ENCODE measurements at regions not wholly inside any gene's neighbourhood (a gene's known extent, or its start where the extent isn't known, plus 50 kb on each side); places are given as distances from the start of the nearest gene placed in this dataset.
"Not testable (repeated sequence)": the region's sequence is repeated elsewhere in the genome, so short reads cannot be mapped to it uniquely, and the experiment has no call there.

GRCh38 chr4:111045992-111046391, 423.1 kb upstream of the PITX2 start:
- DNase-seq, result no peak

- DNase-seq, result no peak
These were observed 423.9 kb upstream of the PITX2 start for GRCh38 chr4:111046811-111047210.

GRCh38 chr4:111048316-111048715, 425.4 kb upstream of the PITX2 start:
- no peak for DNase-seq

- DNase-seq, result no peak
These were observed 441.6 kb upstream of the PITX2 start for GRCh38 chr4:111064342-111064993.

- no peak for DNase-seq
These were observed 443.1 kb upstream of the PITX2 start for GRCh38 chr4:111066001-111066400.

- no peak for DNase-seq
These were observed 443.6 kb upstream of the PITX2 start for GRCh38 chr4:111066447-111066846.

- no peak for DNase-seq
These were observed 444.0 kb upstream of the PITX2 start for GRCh38 chr4:111066887-111067286.

GRCh38 chr4:111068883-111069282, 446.0 kb upstream of the PITX2 start:
- no peak for DNase-seq

GRCh38 chr4:111070390-111070789, 447.5 kb upstream of the PITX2 start:
- DNase-seq, result no peak

- DNase-seq, result no peak
These were observed 451.7 kb upstream of the PITX2 start for GRCh38 chr4:111074523-111075114.

GRCh38 chr4:111076299-111076698, 453.4 kb upstream of the PITX2 start:
- DNase-seq, result not testable (repeated sequence)

GRCh38 chr4:111108153-111108552, 485.3 kb upstream of the PITX2 start:
- DNase-seq, result no peak

GRCh38 chr4:111113591-111113990, 490.7 kb upstream of the PITX2 start:
- no peak for DNase-seq

GRCh38 chr4:111115881-111116280, 493.0 kb upstream of the PITX2 start:
- no peak for DNase-seq

GRCh38 chr4:111120191-111120590, 497.3 kb upstream of the PITX2 start:
- DNase-seq, result no peak

GRCh38 chr4:111126340-111126739, 503.5 kb upstream of the PITX2 start:
- no peak for DNase-seq

GRCh38 chr4:111127841-111128240, 505.0 kb upstream of the PITX2 start:
- DNase-seq, result no peak

- DNase-seq, result no peak
These were observed 505.4 kb upstream of the PITX2 start for GRCh38 chr4:111128327-111128726.

- no peak for DNase-seq
These were observed 513.6 kb upstream of the PITX2 start for GRCh38 chr4:111136438-111136837.

- DNase-seq, result no peak
These were observed 514.1 kb upstream of the PITX2 start for GRCh38 chr4:111136967-111137366.

GRCh38 chr4:111143510-111143909, 520.6 kb upstream of the PITX2 start:
- DNase-seq, result no peak

GRCh38 chr4:111154934-111155333, 532.1 kb upstream of the PITX2 start:
- no peak for DNase-seq

GRCh38 chr4:111164556-111164955, 541.7 kb upstream of the PITX2 start:
- not testable (repeated sequence) for DNase-seq

GRCh38 chr4:111174331-111174730, 551.5 kb upstream of the PITX2 start:
- DNase-seq, result no peak

GRCh38 chr4:111178231-111178630, 555.4 kb upstream of the PITX2 start:
- no peak for DNase-seq

Measured in NCI-H2171 (cell line).